ENCODE measurements at regions not wholly inside any gene's neighbourhood (a gene's known extent, or its start where the extent isn't known, plus 50 kb on each side); places are given as distances from the start of the nearest gene placed in this dataset.

DNA sequence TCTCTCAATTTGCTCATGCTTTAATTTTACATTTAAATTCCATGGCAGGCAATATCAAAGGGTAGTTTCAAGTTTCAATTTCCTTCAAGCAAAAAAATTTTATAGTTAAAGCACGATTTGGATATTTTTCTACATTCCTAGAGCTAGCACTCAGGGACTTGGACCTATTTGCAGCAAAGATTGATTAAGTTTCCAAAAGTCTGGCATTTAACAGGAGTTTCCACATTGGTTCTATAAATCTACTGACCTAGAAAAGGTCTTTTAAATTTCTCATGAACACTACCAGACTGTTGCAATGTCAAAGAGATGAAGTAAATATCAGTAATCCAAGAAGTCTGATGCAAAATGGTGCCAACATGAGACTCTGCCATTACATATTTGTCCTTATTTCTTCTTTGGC lies 253.7 kb upstream of the LINC00305 start:
- no peak for TF ChIP-seq EZH2phosphoT487 (IDR thresholded peaks at IDR 0.05; ENCODE audit: low read depth)
- TF ChIP-seq, protein P1, sequence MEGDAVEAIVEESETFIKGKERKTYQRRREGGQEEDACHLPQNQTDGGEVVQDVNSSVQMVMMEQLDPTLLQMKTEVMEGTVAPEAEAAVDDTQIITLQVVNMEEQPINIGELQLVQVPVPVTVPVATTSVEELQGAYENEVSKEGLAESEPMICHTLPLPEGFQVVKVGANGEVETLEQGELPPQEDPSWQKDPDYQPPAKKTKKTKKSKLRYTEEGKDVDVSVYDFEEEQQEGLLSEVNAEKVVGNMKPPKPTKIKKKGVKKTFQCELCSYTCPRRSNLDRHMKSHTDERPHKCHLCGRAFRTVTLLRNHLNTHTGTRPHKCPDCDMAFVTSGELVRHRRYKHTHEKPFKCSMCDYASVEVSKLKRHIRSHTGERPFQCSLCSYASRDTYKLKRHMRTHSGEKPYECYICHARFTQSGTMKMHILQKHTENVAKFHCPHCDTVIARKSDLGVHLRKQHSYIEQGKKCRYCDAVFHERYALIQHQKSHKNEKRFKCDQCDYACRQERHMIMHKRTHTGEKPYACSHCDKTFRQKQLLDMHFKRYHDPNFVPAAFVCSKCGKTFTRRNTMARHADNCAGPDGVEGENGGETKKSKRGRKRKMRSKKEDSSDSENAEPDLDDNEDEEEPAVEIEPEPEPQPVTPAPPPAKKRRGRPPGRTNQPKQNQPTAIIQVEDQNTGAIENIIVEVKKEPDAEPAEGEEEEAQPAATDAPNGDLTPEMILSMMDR (IDR thresholded peaks at IDR 0.05; ENCODE audit: low read depth, low read length), result no peak
- peaks cover 30% of the 10 kb centered on the region for H3K36me3 ChIP-seq (replicated peaks; ENCODE audit: low read depth, low read length)
- H4K20me1 ChIP-seq (ENCODE audit: insufficient read depth, low read length), result no peaks in the 10 kb centered on the region

DNA sequence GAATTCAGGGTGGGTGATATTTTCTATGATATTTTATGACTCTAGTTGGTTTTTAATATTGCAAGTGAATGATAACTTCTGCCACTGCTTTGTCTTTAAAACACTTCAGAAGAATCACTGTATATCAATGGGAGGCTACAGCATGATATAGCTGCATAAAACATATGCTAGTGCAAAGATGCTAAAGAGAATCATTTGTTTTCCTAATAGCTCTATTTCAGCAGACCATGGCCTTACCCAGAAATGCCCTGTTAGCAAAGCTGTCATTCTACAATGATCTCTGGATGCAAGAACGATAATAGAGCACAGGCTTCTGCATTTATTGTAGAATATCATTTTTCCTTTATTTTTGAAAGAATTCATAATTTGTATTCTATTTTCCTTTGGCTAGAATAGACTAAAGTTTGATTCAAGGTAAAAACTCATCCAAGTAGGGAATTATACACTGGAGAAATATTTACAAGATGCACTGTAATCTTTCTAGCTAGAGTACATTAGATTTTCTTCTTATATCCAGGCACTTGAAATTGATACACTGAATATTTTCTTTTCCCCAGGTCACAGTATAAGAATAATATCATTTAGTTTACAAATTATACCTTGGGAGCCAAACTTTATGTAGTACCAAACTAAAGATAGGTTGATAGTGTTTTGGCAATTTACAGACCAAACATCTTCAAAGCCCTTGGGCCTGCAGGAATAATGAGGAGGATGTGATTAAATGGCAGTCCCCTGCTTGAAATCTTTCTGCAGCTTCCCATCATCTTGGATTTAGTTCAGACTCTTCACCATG lies 252.6 kb upstream of the LINC00305 start:
- Histone ChIP-seq H2AFZ (ENCODE audit: low read depth, low read length) (no peak overlapping the region), H3K4me2 (ENCODE audit: low read length) (no peak overlapping the region), H3K79me2 (ENCODE audit: low read length) (no peaks in the 10 kb centered on the region), H3K4me1 (ENCODE audit: low read length) (peaks cover 60% of the 10 kb centered on the region), H3K9ac (ENCODE audit: low read length) (no peak overlapping the region), H3K27ac (ENCODE audit: low read length) (no peak overlapping the region), H4K20me1 (ENCODE audit: insufficient read depth, low read length) (no peaks in the 10 kb centered on the region), H3K4me3 (ENCODE audit: low read length) (no peak overlapping the region), H3K27me3 (ENCODE audit: low read depth, low read length) (no peaks in the 10 kb centered on the region), H3K36me3 (replicated peaks; ENCODE audit: low read depth, low read length) (peaks cover 32% of the 10 kb centered on the region), H3K9me3 (ENCODE audit: insufficient read depth, low read length) (peaks cover 4% of the 10 kb centered on the region; the same call in 1 of the 2 replicates)
- TF ChIP-seq, protein P1 (IDR thresholded peaks at IDR 0.05; ENCODE audit: low read depth, low read length), result no peak
- no peak for TF ChIP-seq EZH2phosphoT487 (IDR thresholded peaks at IDR 0.05; ENCODE audit: low read depth)

More for the DNA sequence above, 253.7 kb upstream of the LINC00305 start:
- Histone ChIP-seq H3K4me1 (ENCODE audit: low read length) (peaks cover 70% of the 10 kb centered on the region), H3K4me2 (ENCODE audit: low read length) (no peak overlapping the region), H3K79me2 (ENCODE audit: low read length) (no peaks in the 10 kb centered on the region), H2AFZ (ENCODE audit: low read depth, low read length) (no peak overlapping the region), H3K9me3 (ENCODE audit: insufficient read depth, low read length) (no peaks in the 10 kb centered on the region; the same call in 1 of the 2 replicates), H3K9ac (ENCODE audit: low read length) (no peak overlapping the region), H3K27ac (ENCODE audit: low read length) (no peak overlapping the region), H3K4me3 (ENCODE audit: low read length) (no peak overlapping the region), H3K27me3 (ENCODE audit: low read depth, low read length) (no peaks in the 10 kb centered on the region)

DNA sequence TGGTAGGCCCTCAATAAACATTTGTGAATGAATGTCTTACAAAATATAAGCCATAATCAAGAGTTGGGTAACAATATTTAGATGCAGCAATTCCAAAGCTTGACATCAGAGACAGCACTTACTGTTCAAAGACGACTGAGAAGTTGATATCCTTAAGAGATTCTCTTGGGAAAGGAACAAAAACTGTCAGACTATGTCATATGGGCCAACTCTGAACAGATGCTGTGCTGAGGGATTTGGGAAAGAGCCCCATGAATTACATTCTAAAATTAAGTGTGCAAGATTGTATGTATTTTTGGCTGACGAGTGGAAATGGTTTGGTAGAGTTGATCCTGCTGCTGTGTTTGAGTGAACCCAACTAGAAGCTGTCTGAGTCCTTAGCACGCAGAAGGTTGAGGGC lies 250.7 kb upstream of the LINC00305 start:
- H3K79me2 ChIP-seq (ENCODE audit: low read length), result no peaks in the 10 kb centered on the region
- H3K4me3 ChIP-seq (ENCODE audit: low read length), result no peak overlapping the region
- H4K20me1 ChIP-seq (ENCODE audit: insufficient read depth, low read length), result no peaks in the 10 kb centered on the region
- H3K4me2 ChIP-seq (ENCODE audit: low read length), result peak overlapping the region; percentile 46
- H3K4me1 ChIP-seq (ENCODE audit: low read length), result peaks cover 41% of the 10 kb centered on the region
- H3K9me3 ChIP-seq (ENCODE audit: insufficient read depth, low read length), result peaks cover 7% of the 10 kb centered on the region; the same call in 1 of the 2 replicates
- H2AFZ ChIP-seq (ENCODE audit: low read depth, low read length), result peak overlapping the region; percentile 26; the same call in 1 of the 2 replicates
- H3K9ac ChIP-seq (ENCODE audit: low read length), result no peak overlapping the region
- H3K27me3 ChIP-seq (ENCODE audit: low read depth, low read length), result no peaks in the 10 kb centered on the region
- peaks cover 19% of the 10 kb centered on the region for H3K36me3 ChIP-seq (replicated peaks; ENCODE audit: low read depth, low read length)
- TF ChIP-seq, protein P1 (IDR thresholded peaks at IDR 0.05; ENCODE audit: low read depth, low read length), result no peak
- no peak for TF ChIP-seq EZH2phosphoT487 (IDR thresholded peaks at IDR 0.05; ENCODE audit: low read depth)
- peak overlapping the region; percentile 41; the same call in 1 of the 2 replicates for H3K27ac ChIP-seq (ENCODE audit: low read length)

DNA sequence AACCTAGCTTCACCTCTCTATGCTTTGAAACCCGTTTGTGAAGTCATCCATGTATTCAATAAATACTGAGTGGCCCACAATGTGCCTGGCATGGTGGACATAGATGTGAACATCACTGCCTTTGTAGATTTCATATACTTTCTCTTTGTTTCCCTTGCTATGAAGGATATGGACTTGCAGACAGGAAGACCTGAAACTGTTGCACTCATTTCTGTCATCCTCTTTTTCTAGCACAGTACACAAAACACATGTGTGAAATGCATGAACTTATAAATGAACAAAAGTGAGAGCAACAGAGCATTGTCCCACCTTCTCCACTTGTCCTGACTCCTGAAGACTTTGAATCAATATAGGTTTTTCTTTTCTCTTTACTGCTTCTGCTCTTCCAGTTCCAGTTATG lies 249.4 kb upstream of the LINC00305 start:
- Histone ChIP-seq H3K4me3 (ENCODE audit: low read length) (peak overlapping the region; percentile 8), H3K9me3 (ENCODE audit: insufficient read depth, low read length) (peaks cover 7% of the 10 kb centered on the region; the same call in 1 of the 2 replicates), H3K36me3 (replicated peaks; ENCODE audit: low read depth, low read length) (peaks cover 18% of the 10 kb centered on the region), H3K27me3 (ENCODE audit: low read depth, low read length) (no peaks in the 10 kb centered on the region), H4K20me1 (ENCODE audit: insufficient read depth, low read length) (no peaks in the 10 kb centered on the region), H3K27ac (ENCODE audit: low read length) (peak overlapping the region; percentile 41), H3K9ac (ENCODE audit: low read length) (peak overlapping the region; percentile 5; the same call in 1 of the 2 replicates), H3K4me2 (ENCODE audit: low read length) (peak overlapping the region; percentile 46), H2AFZ (ENCODE audit: low read depth, low read length) (peak overlapping the region; percentile 57), H3K4me1 (ENCODE audit: low read length) (peaks cover 28% of the 10 kb centered on the region), H3K79me2 (ENCODE audit: low read length) (no peaks in the 10 kb centered on the region)
- TF ChIP-seq, protein P1 (IDR thresholded peaks at IDR 0.05; ENCODE audit: low read depth, low read length), result no peak
- no peak for TF ChIP-seq EZH2phosphoT487 (IDR thresholded peaks at IDR 0.05; ENCODE audit: low read depth)

Data from OCI-LY3 (cell line).